ENCODE measurements at regions not wholly inside any gene's neighbourhood (a gene's known extent, or its start where the extent isn't known, plus 50 kb on each side); places are given as distances from the start of the nearest gene placed in this dataset.
"Not testable (repeated sequence)": the region's sequence is repeated elsewhere in the genome, so short reads cannot be mapped to it uniquely, and the experiment has no call there.

DNA sequence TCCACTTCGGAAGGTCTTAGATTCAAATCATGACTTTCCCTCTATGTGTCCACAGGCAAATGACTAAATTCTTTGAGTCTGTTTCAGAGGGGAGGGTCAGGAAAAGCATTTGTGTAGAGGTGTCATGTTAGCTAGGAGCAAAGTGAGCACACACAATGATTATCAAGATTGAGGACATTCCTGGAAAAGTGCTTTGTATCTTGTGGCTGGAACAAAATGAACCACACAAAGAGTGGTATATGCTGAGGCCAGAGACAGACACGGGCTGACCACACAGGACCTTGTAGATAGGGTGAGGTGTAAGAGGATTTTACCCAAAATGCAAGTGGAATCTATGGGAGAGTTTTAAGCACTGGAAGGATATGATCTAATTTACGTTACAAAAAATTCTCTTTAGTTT, 245.3 kb upstream of the NMUR2 start:
- WGBS (ENCODE audit: insufficient coverage), result 67% methylated on average over 1 of the region's 3 CpGs

DNA sequence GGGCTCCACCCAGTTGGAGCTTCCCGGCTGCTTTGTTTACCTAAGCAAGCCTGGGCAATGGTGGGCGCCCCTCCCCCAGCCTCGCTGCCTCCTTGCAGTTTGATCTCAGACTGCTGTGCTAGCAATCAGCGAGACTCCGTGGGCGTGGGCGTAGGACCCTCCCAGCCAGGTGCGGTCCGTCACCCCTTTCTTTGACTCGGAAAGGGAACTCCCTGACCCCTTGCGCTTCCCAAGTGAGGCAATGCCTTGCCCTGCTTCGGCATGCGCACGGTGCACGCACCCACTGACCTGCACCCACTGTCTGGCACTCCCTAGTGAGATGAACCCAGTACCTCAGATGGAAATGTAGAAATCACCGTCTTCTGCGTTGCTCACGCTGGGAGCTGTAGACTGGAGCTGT, 254.4 kb upstream of the NMUR2 start:
- not testable (repeated sequence) for H3K27me3 Mint-ChIP-seq

More for the DNA sequence above, 245.3 kb upstream of the NMUR2 start:
- H3K27ac Mint-ChIP-seq, result no peak overlapping the region
- H3K9me3 ChIP-seq (ENCODE audit: control extremely low read depth in 1 of 3, control insufficient read depth in 2 of 3, insufficient read depth in 1 of 3, low read length in 2 of 3), result no peaks in the 10 kb centered on the region
- no peak overlapping the region for H3K4me3 Mint-ChIP-seq
- TF ChIP-seq, protein P1, sequence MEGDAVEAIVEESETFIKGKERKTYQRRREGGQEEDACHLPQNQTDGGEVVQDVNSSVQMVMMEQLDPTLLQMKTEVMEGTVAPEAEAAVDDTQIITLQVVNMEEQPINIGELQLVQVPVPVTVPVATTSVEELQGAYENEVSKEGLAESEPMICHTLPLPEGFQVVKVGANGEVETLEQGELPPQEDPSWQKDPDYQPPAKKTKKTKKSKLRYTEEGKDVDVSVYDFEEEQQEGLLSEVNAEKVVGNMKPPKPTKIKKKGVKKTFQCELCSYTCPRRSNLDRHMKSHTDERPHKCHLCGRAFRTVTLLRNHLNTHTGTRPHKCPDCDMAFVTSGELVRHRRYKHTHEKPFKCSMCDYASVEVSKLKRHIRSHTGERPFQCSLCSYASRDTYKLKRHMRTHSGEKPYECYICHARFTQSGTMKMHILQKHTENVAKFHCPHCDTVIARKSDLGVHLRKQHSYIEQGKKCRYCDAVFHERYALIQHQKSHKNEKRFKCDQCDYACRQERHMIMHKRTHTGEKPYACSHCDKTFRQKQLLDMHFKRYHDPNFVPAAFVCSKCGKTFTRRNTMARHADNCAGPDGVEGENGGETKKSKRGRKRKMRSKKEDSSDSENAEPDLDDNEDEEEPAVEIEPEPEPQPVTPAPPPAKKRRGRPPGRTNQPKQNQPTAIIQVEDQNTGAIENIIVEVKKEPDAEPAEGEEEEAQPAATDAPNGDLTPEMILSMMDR (IDR thresholded peaks at IDR 0.05), result no peak
- no peak for TF ChIP-seq EZH2 (IDR thresholded peaks at IDR 0.05; ENCODE audit: borderline replicate concordance, insufficient read depth, low read depth, low read length, poor library complexity, severe bottlenecking)
- no peak for DNase-seq
- H3K9ac ChIP-seq (ENCODE audit: low read length), result no peak overlapping the region
- CTCF ChIA-PET, result interaction anchor here (0.7 kb wide), 1 partner anchor 55 kb away, joined by 3 read pairs; no protein-coding TSS in a partner anchor
- no peaks in the 10 kb centered on the region for H3K27me3 ChIP-seq (replicated peaks in 1 of 4; ENCODE audit: control extremely low read depth in 1 of 4, control insufficient read depth in 3 of 4, insufficient read depth in 4 of 4, low read length in 3 of 4)
- H3K4me3 ChIP-seq (ENCODE audit: control extremely low read depth in 1 of 5, extremely low read depth in 1 of 5, insufficient read depth in 1 of 5, low read depth in 2 of 5, low read length in 4 of 5), result no peak overlapping the region
- H3K4me1 Mint-ChIP-seq, result no peaks in the 10 kb centered on the region
- H3K4me2 ChIP-seq (replicated peaks; ENCODE audit: low read depth, low read length, poor library complexity, severe bottlenecking), result no peak overlapping the region
- no peaks in the 10 kb centered on the region for H3K27me3 Mint-ChIP-seq
- no peaks in the 10 kb centered on the region for H4K20me1 ChIP-seq (ENCODE audit: control insufficient read depth, insufficient read depth, low read length, poor library complexity, severe bottlenecking)
- H3K79me2 ChIP-seq (ENCODE audit: control insufficient read depth, insufficient read depth, low read length), result no peaks in the 10 kb centered on the region
- intact Hi-C loops (cut with micrococcal nuclease), result no loop called here
- POLR2A ChIA-PET, result no interaction called here
- H3K27ac ChIP-seq (ENCODE audit: low read length in 2 of 2), result no peak overlapping the region
- H3K36me3 ChIP-seq (replicated peaks in 1 of 2; ENCODE audit: control extremely low read depth in 1 of 2, control insufficient read depth in 1 of 2, extremely low read depth in 1 of 2, insufficient read depth in 2 of 2, low read length in 1 of 2), result no peaks in the 10 kb centered on the region
- H2AFZ ChIP-seq (ENCODE audit: insufficient read depth, low read depth, low read length, poor library complexity, severe bottlenecking), result no peak overlapping the region
- H3K9me3 Mint-ChIP-seq (ENCODE audit: insufficient read depth), result peaks cover 2% of the 10 kb centered on the region
- ATAC-seq (ENCODE audit: low read depth), result no peak
- H3K4me1 ChIP-seq (ENCODE audit: control insufficient read depth in 2 of 2, insufficient read depth in 2 of 2, low read length in 2 of 2), result no peaks in the 10 kb centered on the region

More for the DNA sequence above, 254.4 kb upstream of the NMUR2 start:
- H3K27ac ChIP-seq (ENCODE audit: low read length in 2 of 2); H3K79me2 ChIP-seq (ENCODE audit: control insufficient read depth, insufficient read depth, low read length); H2AFZ ChIP-seq (ENCODE audit: insufficient read depth, low read depth, low read length, poor library complexity, severe bottlenecking); H3K4me2 ChIP-seq (replicated peaks; ENCODE audit: low read depth, low read length, poor library complexity, severe bottlenecking); ATAC-seq (ENCODE audit: low read depth); POLR2A ChIA-PET; CTCF ChIA-PET; H4K20me1 ChIP-seq (ENCODE audit: control insufficient read depth, insufficient read depth, low read length, poor library complexity, severe bottlenecking); DNase-seq; H3K4me1 Mint-ChIP-seq; H3K4me3 Mint-ChIP-seq; H3K27me3 ChIP-seq (replicated peaks in 1 of 4; ENCODE audit: control extremely low read depth in 1 of 4, control insufficient read depth in 3 of 4, insufficient read depth in 4 of 4, low read length in 3 of 4); H3K9me3 Mint-ChIP-seq (ENCODE audit: insufficient read depth); H3K4me1 ChIP-seq (ENCODE audit: control insufficient read depth in 2 of 2, insufficient read depth in 2 of 2, low read length in 2 of 2); H3K9ac ChIP-seq (ENCODE audit: low read length); H3K4me3 ChIP-seq (ENCODE audit: control extremely low read depth in 1 of 5, extremely low read depth in 1 of 5, insufficient read depth in 1 of 5, low read depth in 2 of 5, low read length in 4 of 5); H3K27ac Mint-ChIP-seq; intact Hi-C loops (cut with micrococcal nuclease); H3K9me3 ChIP-seq (ENCODE audit: control extremely low read depth in 1 of 3, control insufficient read depth in 2 of 3, insufficient read depth in 1 of 3, low read length in 2 of 3); H3K36me3 ChIP-seq (replicated peaks in 1 of 2; ENCODE audit: control extremely low read depth in 1 of 2, control insufficient read depth in 1 of 2, extremely low read depth in 1 of 2, insufficient read depth in 2 of 2, low read length in 1 of 2): not testable (repeated sequence)
- WGBS (ENCODE audit: insufficient coverage), result 87% methylated on average over 13 of the region's 18 CpGs
